GM19452 (cell line): ENCODE measurements at regions not wholly inside any gene's neighbourhood (a gene's known extent, or its start where the extent isn't known, plus 50 kb on each side); places are given as distances from the start of the nearest gene placed in this dataset.

Source experiments
- ATAC-seq: cut with Tn5 transposase; IDR thresholded peaks from one replicate; pipeline ENCODE4 v1.9.1; 2021; ENCODE audit not compliant: unreplicated experiment

GRCh38 chr22:48319321-48320047 is 1508.2 kb downstream of the BRD1 start:
- no peak for ATAC-seq

- ATAC-seq: no peak
Measured at GRCh38 chr22:48318575-48319320, 1508.9 kb downstream of the BRD1 start.

GRCh38 chr22:48318173-48318572 is 1509.5 kb downstream of the BRD1 start:
- ATAC-seq: no peak

DNA sequence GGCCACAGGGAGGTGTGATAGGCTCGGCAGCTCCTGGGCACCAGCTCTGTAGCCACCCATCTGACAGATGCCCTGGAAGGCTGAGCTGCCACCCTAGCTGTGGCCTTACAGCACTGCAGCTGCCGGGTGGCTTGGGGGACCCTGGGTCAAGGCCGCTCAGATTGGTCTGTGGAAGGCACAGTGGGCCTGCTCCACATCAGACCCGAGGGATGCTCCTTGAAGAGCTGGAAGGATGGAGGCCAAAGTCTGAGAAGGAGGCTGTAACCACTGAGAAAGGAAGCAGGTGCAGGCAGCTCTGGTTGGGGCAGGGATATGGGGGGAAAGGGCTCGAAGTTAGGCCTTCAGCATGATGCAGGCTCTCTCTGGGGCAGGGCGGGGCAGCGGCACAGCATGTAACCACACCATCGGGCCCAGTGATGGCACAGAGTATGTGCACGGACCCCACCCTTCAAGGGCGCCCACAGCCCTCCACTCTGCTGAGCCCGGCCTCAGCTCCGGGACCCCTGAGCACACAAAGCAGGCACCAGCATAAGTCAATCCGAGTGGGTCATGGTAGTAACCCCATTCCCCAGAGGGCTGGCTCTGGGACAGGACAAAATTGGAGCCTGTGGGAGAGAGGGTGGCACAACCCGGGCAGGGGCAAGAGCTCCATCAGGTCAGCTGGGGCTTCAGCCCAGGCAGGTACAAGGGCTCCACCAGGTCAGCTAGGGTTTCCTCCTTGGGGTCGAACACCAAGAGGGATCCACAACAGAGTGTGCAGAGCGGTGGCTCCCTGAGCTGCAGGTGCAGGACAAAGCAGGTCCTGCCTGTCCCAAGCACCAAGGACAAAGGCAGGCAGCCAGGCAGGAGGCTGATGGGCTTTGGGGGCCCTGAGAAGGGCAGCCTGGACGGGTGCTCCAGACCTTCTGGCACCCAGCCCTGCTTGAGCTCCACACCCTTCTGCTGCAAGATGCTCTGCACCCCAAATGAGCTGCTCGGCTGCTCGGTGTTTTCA is 1511.1 kb downstream of the BRD1 start:
- no peak for ATAC-seq

DNA sequence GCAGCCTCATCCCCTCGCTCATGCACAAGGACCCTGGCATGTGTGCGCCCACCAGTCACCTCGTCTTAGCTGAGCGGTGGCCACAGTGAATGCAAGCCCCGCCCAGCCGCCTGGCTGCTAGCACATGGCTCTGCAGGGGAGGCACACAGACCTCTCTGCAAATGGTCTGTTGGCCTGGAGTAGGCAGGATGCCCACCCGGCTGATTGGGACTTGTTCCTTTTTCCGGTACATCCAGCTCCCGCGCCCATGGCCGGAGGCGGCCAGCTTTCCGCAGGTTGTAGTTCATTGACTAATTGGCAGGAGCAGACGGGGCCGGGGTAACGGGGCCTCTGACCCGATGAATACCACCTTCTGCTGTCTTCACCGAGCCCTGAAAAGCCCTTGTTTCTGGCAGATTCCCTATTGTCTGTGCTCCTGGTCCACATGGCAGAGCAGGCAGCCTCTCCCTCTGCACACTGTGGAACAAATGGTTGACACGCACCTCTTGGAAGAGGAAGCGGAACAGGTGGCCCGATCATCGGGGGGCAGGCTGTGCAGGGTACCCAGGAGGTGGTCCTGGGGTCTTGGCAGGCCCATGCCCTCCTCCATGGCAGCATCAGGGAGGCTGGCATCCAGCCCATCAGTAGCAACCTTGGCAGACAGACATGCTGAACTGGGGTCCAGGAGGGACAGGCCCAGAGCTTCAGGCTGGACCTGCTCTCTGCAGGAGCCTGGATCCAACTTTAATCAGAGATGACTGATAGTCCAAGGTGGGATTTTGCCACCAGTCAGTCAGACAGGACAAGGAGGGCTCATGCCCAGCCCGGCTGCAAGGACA is 1512.0 kb downstream of the BRD1 start:
- no peak for ATAC-seq

DNA sequence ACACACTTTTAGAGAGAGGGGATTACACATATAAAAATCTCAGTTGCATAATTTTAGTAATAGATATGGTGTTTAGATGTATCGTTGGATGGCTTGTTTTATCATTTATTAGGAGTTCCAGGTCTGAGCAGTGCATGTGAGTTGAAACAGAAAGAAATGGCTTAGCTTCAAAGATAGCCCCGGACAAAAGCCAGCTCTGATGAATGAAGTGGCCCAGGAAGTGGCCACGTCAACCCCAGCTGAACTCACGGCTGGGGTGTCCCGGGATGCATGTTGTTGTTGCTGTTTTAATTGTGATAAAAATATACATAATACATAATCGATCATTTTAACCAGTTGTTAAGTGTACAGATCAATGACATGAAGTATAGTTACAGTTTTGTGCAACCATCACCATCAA is 1513.6 kb downstream of the BRD1 start:
- ATAC-seq: no peak

GRCh38 chr22:48313175-48313830 is 1514.4 kb downstream of the BRD1 start:
- no peak for ATAC-seq

GRCh38 chr22:48310740-48311139 is 1516.9 kb downstream of the BRD1 start:
- ATAC-seq: no peak

DNA sequence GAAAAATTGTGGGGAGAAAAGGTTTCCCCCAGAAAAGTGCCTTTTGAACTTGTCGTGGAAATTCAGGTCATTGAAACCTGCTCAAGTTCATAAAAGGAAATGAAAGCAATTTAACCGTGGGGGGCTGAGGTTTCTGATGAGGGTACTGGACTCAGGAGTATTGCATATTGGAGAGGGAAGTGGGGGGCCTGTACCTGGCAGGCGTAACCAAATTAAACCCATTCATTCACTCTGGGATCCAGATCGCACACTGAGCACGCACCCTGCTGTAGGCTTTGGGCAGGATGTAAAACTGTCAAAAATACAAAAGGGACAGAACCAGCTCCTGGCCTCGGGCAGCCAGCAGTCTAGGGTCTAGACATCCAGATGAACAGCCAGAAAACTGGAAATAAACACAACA is 1517.4 kb downstream of the BRD1 start:
- no peak for ATAC-seq

DNA sequence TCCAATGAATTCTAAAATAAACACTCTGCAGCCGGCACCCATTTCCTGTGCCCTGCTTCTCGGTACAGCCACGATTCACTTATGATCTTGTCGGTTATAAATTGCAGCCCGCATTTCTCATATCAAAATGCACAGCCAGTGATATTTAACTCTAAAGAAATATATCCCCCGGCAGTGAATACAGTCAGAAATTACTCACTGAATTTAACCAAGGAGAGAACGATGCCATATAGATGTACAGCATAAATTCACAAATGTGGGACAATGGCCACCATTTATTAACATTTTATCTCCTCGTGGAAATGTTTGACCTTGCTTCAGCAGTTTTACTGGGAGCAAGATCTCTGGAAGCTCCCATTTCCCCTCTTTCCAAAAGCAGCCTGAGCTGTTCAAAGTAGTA is 1517.8 kb downstream of the BRD1 start:
- no peak for ATAC-seq

DNA sequence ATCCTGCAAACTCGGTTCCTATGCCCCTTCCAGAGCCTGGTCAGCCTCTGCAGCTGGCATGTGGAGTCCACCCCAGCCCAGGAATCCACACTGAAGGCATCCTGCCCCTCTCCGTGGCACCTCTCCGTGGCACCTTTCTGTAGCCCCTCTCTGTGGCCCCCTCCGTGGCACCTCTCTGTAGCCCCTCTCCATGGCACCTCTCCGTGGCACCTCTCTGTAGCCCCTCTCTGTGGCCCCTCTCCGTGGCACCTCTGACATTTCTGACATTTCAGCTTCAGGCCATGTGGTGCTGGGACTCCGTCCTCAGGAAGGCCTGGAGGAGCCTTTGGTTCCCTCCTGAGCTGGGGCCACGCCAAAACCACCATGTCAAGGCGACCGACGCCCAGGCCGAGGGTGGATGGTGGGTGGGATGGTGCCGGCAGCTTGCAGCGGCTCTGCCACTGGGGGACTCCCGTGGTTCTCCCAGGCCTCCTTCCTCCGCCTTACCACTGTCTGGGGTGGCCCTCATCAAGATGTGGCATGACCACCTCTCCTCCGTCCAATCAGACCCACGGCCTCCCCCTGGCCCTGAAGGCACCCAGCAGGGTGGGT is 1518.5 kb downstream of the BRD1 start:
- ATAC-seq: no peak

GRCh38 chr22:48307931-48308330 is 1519.7 kb downstream of the BRD1 start:
- no peak for ATAC-seq

- ATAC-seq: no peak
Measured at GRCh38 chr22:48306785-48307510, 1520.7 kb downstream of the BRD1 start.

DNA sequence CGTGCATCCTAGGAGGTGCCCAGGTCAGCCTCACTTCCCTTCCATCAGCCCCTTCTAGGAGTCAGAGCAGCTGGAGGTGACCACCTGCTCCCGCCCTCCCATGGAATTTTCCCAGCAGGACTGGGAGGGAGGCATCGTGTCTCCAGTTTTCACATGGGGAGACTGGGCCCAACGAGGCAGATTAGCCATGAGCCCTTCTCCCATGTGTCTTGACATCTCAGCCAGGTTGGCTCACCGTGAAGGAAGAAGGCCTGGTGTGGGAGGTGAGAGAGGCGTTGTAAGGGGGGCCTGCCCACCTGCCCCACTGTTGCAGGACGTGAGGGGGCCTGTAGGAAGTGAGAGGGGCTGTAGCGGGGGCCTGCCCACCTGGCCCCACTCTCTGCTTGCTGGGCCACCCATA is 1521.4 kb downstream of the BRD1 start:
- ATAC-seq: no peak

DNA sequence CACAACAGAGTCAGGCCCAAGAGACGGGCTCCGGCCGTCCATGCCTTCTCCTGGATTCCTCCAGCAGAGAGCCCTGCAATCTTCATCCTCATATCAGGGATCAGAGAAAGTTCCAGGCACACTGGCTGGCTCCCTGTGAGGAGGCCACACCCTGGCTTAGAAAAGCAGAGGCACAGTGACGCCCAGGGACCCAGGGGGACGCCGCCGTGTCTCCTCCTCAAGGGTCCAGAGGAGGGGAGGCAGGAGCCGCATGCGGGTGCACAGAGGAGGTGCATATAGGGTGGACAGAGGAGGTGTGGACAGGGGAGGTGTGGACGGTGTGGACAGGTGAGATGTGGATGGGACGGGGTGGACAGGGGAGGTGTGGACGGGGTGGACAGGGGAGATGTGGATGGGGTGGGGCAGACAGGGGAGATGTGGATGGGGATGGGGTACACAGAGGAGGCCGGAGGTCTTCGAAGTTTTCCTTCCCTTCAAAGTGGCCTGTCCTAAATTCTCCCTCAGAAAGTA is 1521.9 kb downstream of the BRD1 start:
- no peak for ATAC-seq

DNA sequence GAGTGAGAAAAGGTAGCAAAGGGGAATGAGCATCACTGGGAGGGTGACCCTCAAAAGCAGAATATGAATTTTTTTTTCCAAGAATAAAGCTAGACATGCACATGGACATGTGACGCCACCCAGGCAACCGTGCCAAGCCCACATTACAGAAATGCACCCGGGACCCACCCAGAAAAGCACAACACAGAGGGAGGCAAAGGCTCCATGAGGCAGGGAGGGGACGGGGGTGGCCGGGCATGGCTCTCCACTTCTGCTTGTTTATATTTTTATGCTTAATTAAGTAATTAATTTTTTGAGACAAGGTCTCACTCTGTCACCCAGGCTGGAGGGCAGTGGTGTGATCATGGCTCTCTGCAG is 1524.3 kb downstream of the BRD1 start:
- no peak for ATAC-seq

- ATAC-seq: no peak
Measured at GRCh38 chr22:48302657-48303368, 1524.9 kb downstream of the BRD1 start.

GRCh38 chr22:48301908-48302307 is 1525.8 kb downstream of the BRD1 start:
- no peak for ATAC-seq
